ENCODE measurements at regions not wholly inside any gene's neighbourhood (a gene's known extent, or its start where the extent isn't known, plus 50 kb on each side); places are given as distances from the start of the nearest gene placed in this dataset.
"Not testable (repeated sequence)": the region's sequence is repeated elsewhere in the genome, so short reads cannot be mapped to it uniquely, and the experiment has no call there.

GRCh38 chr1:166283190-166283589 lies 116.4 kb upstream of the FAM78B start:
- no peaks in the 10 kb centered on the region for H3K9me3 Mint-ChIP-seq
- no peaks in the 10 kb centered on the region for H3K36me3 Mint-ChIP-seq (ENCODE audit: low read depth)
- H3K27ac Mint-ChIP-seq = no peak overlapping the region
- H3K27me3 Mint-ChIP-seq (ENCODE audit: low read depth) = no peaks in the 10 kb centered on the region
- DNase-seq (ENCODE audit: low spot score) = no peak
- intact Hi-C loops (cut with micrococcal nuclease) = no loop called here
- H3K4me1 Mint-ChIP-seq (ENCODE audit: low read depth) = no peaks in the 10 kb centered on the region
- no peak overlapping the region for H3K4me3 Mint-ChIP-seq (ENCODE audit: low read depth)

GRCh38 chr1:166283600-166283999 lies 116.8 kb upstream of the FAM78B start:
- Mint-ChIP-seq H3K27me3 (ENCODE audit: low read depth) (no peaks in the 10 kb centered on the region), H3K36me3 (ENCODE audit: low read depth) (no peaks in the 10 kb centered on the region), H3K9me3 (no peaks in the 10 kb centered on the region), H3K27ac (no peak overlapping the region), H3K4me3 (ENCODE audit: low read depth) (no peak overlapping the region), H3K4me1 (ENCODE audit: low read depth) (no peaks in the 10 kb centered on the region)
- DNase-seq (ENCODE audit: low spot score) = no peak
- intact Hi-C loops (cut with micrococcal nuclease) = no loop called here

GRCh38 chr1:166289309-166290050 lies 122.7 kb upstream of the FAM78B start:
- no peak overlapping the region for H3K4me3 Mint-ChIP-seq (ENCODE audit: low read depth)
- H3K27ac Mint-ChIP-seq = no peak overlapping the region
- intact Hi-C loops (cut with micrococcal nuclease) = no loop called here
- DNase-seq (ENCODE audit: low spot score) = no peak
- no peaks in the 10 kb centered on the region for H3K27me3 Mint-ChIP-seq (ENCODE audit: low read depth)
- no peaks in the 10 kb centered on the region for H3K36me3 Mint-ChIP-seq (ENCODE audit: low read depth)
- no peaks in the 10 kb centered on the region for H3K4me1 Mint-ChIP-seq (ENCODE audit: low read depth)
- no peaks in the 10 kb centered on the region for H3K9me3 Mint-ChIP-seq

- intact Hi-C loops (cut with micrococcal nuclease) = no loop called here
- Mint-ChIP-seq H3K9me3 (no peaks in the 10 kb centered on the region), H3K36me3 (ENCODE audit: low read depth) (no peaks in the 10 kb centered on the region), H3K4me1 (ENCODE audit: low read depth) (no peaks in the 10 kb centered on the region), H3K27ac (no peak overlapping the region), H3K27me3 (ENCODE audit: low read depth) (no peaks in the 10 kb centered on the region), H3K4me3 (ENCODE audit: low read depth) (no peak overlapping the region)
- DNase-seq (ENCODE audit: low spot score) = no peak
Measured at GRCh38 chr1:166295656-166296055, 128.9 kb upstream of the FAM78B start.

- Mint-ChIP-seq H3K27me3 (ENCODE audit: low read depth) (no peaks in the 10 kb centered on the region), H3K36me3 (ENCODE audit: low read depth) (no peaks in the 10 kb centered on the region), H3K27ac (no peak overlapping the region), H3K4me1 (ENCODE audit: low read depth) (no peaks in the 10 kb centered on the region), H3K9me3 (no peaks in the 10 kb centered on the region), H3K4me3 (ENCODE audit: low read depth) (no peak overlapping the region)
- no peak for DNase-seq (ENCODE audit: low spot score)
- intact Hi-C loops (cut with micrococcal nuclease) = no loop called here
Measured at GRCh38 chr1:166297993-166298392, 131.2 kb upstream of the FAM78B start.

GRCh38 chr1:166300767-166301166 lies 134.0 kb upstream of the FAM78B start:
- no peaks in the 10 kb centered on the region for H3K9me3 Mint-ChIP-seq
- H3K36me3 Mint-ChIP-seq (ENCODE audit: low read depth) = no peaks in the 10 kb centered on the region
- H3K4me1 Mint-ChIP-seq (ENCODE audit: low read depth) = no peaks in the 10 kb centered on the region
- intact Hi-C loops (cut with micrococcal nuclease) = no loop called here
- no peaks in the 10 kb centered on the region for H3K27me3 Mint-ChIP-seq (ENCODE audit: low read depth)
- no peak for DNase-seq (ENCODE audit: low spot score)
- no peak overlapping the region for H3K4me3 Mint-ChIP-seq (ENCODE audit: low read depth)
- H3K27ac Mint-ChIP-seq = no peak overlapping the region

- H3K27ac Mint-ChIP-seq = no peak overlapping the region
- H3K36me3 Mint-ChIP-seq (ENCODE audit: low read depth) = no peaks in the 10 kb centered on the region
- H3K9me3 Mint-ChIP-seq = no peaks in the 10 kb centered on the region
- no peaks in the 10 kb centered on the region for H3K4me1 Mint-ChIP-seq (ENCODE audit: low read depth)
- no peaks in the 10 kb centered on the region for H3K27me3 Mint-ChIP-seq (ENCODE audit: low read depth)
- intact Hi-C loops (cut with micrococcal nuclease) = no loop called here
- H3K4me3 Mint-ChIP-seq (ENCODE audit: low read depth) = no peak overlapping the region
- DNase-seq (ENCODE audit: low spot score) = no peak
Measured at GRCh38 chr1:166302989-166303758, 136.4 kb upstream of the FAM78B start.

- H3K9me3 Mint-ChIP-seq = no peaks in the 10 kb centered on the region
- no peaks in the 10 kb centered on the region for H3K36me3 Mint-ChIP-seq (ENCODE audit: low read depth)
- H3K27me3 Mint-ChIP-seq (ENCODE audit: low read depth) = no peaks in the 10 kb centered on the region
- no peaks in the 10 kb centered on the region for H3K4me1 Mint-ChIP-seq (ENCODE audit: low read depth)
- intact Hi-C loops (cut with micrococcal nuclease) = no loop called here
- H3K4me3 Mint-ChIP-seq (ENCODE audit: low read depth) = no peak overlapping the region
- no peak overlapping the region for H3K27ac Mint-ChIP-seq
- DNase-seq (ENCODE audit: low spot score) = no peak
Measured at GRCh38 chr1:166304131-166304530, 137.3 kb upstream of the FAM78B start.

- no peaks in the 10 kb centered on the region for H3K27me3 Mint-ChIP-seq (ENCODE audit: low read depth)
- no peaks in the 10 kb centered on the region for H3K4me1 Mint-ChIP-seq (ENCODE audit: low read depth)
- intact Hi-C loops (cut with micrococcal nuclease) = no loop called here
Measured at GRCh38 chr1:166305371-166305770, 138.6 kb upstream of the FAM78B start.

GRCh38 chr1:166307261-166308188 lies 140.7 kb upstream of the FAM78B start:
- intact Hi-C loops (cut with micrococcal nuclease) = no loop called here
- Mint-ChIP-seq H3K9me3 (no peaks in the 10 kb centered on the region), H3K4me3 (ENCODE audit: low read depth) (no peak overlapping the region), H3K4me1 (ENCODE audit: low read depth) (no peaks in the 10 kb centered on the region), H3K27me3 (ENCODE audit: low read depth) (no peaks in the 10 kb centered on the region), H3K27ac (no peak overlapping the region), H3K36me3 (ENCODE audit: low read depth) (no peaks in the 10 kb centered on the region)
- no peak for DNase-seq (ENCODE audit: low spot score)

More at GRCh38 chr1:166305371-166305770, 138.6 kb upstream of the FAM78B start:
- H3K9me3 Mint-ChIP-seq = no peaks in the 10 kb centered on the region
- no peak overlapping the region for H3K27ac Mint-ChIP-seq
- H3K36me3 Mint-ChIP-seq (ENCODE audit: low read depth) = no peaks in the 10 kb centered on the region
- no peak for DNase-seq (ENCODE audit: low spot score)
- no peak overlapping the region for H3K4me3 Mint-ChIP-seq (ENCODE audit: low read depth)

GRCh38 chr1:166316306-166316705 lies 149.5 kb upstream of the FAM78B start:
- H3K4me1 Mint-ChIP-seq (ENCODE audit: low read depth); H3K27ac Mint-ChIP-seq; H3K9me3 Mint-ChIP-seq; H3K4me3 Mint-ChIP-seq (ENCODE audit: low read depth); H3K36me3 Mint-ChIP-seq (ENCODE audit: low read depth); intact Hi-C loops (cut with micrococcal nuclease); H3K27me3 Mint-ChIP-seq (ENCODE audit: low read depth); DNase-seq (ENCODE audit: low spot score): not testable (repeated sequence)

- intact Hi-C loops (cut with micrococcal nuclease) = no loop called here
- Mint-ChIP-seq H3K4me1 (ENCODE audit: low read depth) (no peaks in the 10 kb centered on the region), H3K27me3 (ENCODE audit: low read depth) (no peaks in the 10 kb centered on the region), H3K36me3 (ENCODE audit: low read depth) (no peaks in the 10 kb centered on the region), H3K4me3 (ENCODE audit: low read depth) (no peak overlapping the region), H3K27ac (no peak overlapping the region), H3K9me3 (no peaks in the 10 kb centered on the region)
- DNase-seq (ENCODE audit: low spot score) = no peak
Measured at GRCh38 chr1:166322470-166322869, 155.7 kb upstream of the FAM78B start.

Measured in activated T-helper 2 cell treated with anti-CD3 and anti-CD28 coated beads, Interferon-gamma antibody, Interleukin-2, Interleukin-4, amounts not matched to agents 10 μg/mL and 5 μg/mL and 100 μg/mL, durations not matched to agents 14 hours and 24 hours and 36 hours (primary cell).